GM19025 (cell line): ENCODE measurements at regions not wholly inside any gene's neighbourhood (a gene's known extent, or its start where the extent isn't known, plus 50 kb on each side); places are given as distances from the start of the nearest gene placed in this dataset.

Source experiments
- ATAC-seq: cut with Tn5 transposase; IDR thresholded peaks from one replicate; pipeline ENCODE4 v1.9.1; 2021; ENCODE audit warnings: mild to moderate bottlenecking, low read depth, moderate library complexity; ENCODE audit not compliant: unreplicated experiment

DNA sequence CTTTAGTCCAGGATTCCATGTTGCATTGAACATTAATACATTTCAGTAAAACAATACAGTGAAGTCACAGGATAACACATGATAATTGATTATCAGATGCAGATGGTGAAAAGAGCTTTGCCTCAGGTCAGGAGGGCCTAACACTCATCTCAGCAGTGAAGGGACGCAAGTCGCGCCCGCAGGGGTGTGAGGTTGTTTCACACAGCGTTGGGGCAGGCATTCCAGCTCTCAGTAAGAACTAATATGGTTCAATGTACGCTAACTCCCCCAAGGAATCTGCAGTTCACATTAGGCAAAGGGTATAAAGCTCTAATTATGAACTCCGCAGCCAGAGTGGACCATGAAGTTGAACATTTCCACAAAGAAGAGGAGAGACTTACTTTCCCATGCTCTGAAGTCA lies 53.1 kb upstream of the ATL2 start:
- ATAC-seq: no peak

- ATAC-seq: no peak
Measured at GRCh38 chr2:38427936-38428335, 50.9 kb upstream of the ATL2 start.

- ATAC-seq: no peak
Measured at GRCh38 chr2:38427054-38427453, 50.0 kb upstream of the ATL2 start.
